Neural cell (in vitro differentiated cells): ENCODE measurements at regions not wholly inside any gene's neighbourhood (a gene's known extent, or its start where the extent isn't known, plus 50 kb on each side); places are given as distances from the start of the nearest gene placed in this dataset.

Experiments used
- H2AFZ ChIP-seq: fragments of 200-600, 300-800 bp; sonication (generic), shearing (Covaris generic); 2 replicates; pipeline ENCODE4 v1.6.0; 2014; ENCODE audit warnings: low read depth, mild to moderate bottlenecking, antibody characterized with exemption, low read length, moderate library complexity
- H3F3A ChIP-seq: fragments of 200-600 bp; shearing (Covaris generic); 2 replicates; pipeline ENCODE4 v1.6.1; 2016; ENCODE audit warnings: mild to moderate bottlenecking, moderate library complexity, mixed read lengths, antibody characterized with exemption, low read length; ENCODE audit not compliant: insufficient read depth, poor library complexity, severe bottlenecking
- H3K27ac ChIP-seq: fragments of 200-600, 300-800 bp; sonication (generic), shearing (Covaris generic); 2 replicates; pipeline ENCODE4 v1.5.1; 2014; ENCODE audit warnings: mild to moderate bottlenecking, low read length, moderate library complexity
- H3K27me3 ChIP-seq: fragments of 300-800, 200-600 bp; sonication (generic), shearing (Covaris generic); 2 replicates; pipeline ENCODE4 v1.6.0; 2014; ENCODE audit warnings: mild to moderate bottlenecking, low read depth, low read length, moderate library complexity; ENCODE audit not compliant: insufficient read depth
- H3K36me3 ChIP-seq: fragments of 300-800, 200-600 bp; sonication (generic), shearing (Covaris generic); 2 replicates; pipeline ENCODE4 v1.5.1; 2014; ENCODE audit warnings: mild to moderate bottlenecking, antibody characterized with exemption, low read length, moderate library complexity; ENCODE audit not compliant: insufficient read depth
- H3K4me2 ChIP-seq: fragments of 300-800, 200-600 bp; sonication (generic), shearing (Covaris generic); 2 replicates; pipeline ENCODE4 v1.6.0; 2014; ENCODE audit warnings: mild to moderate bottlenecking, low read length
- H3K4me3 ChIP-seq: fragments of 300-800, 200-600 bp; sonication (generic), shearing (Covaris generic); 2 replicates; pipeline ENCODE4 v1.5.1; 2014; ENCODE audit warnings: mild to moderate bottlenecking, low read length, moderate library complexity
- H3K79me2 ChIP-seq: fragments of 200-600 bp; shearing (Covaris generic); replicated peaks from 2 replicates; pipeline ENCODE4 v1.6.0; 2014; ENCODE audit warnings: mild to moderate bottlenecking, low read length, moderate library complexity; ENCODE audit not compliant: insufficient read depth
- H3K9ac ChIP-seq: fragments of 300-800, 200-600 bp; sonication (generic), shearing (Covaris generic); 2 replicates; pipeline ENCODE4 v1.6.1; 2016; ENCODE audit warnings: mild to moderate bottlenecking, low read length, mixed read lengths
- H3K9me2 ChIP-seq: fragments of 200-600 bp; shearing (Covaris generic); 2 replicates; pipeline ENCODE4 v1.6.1; 2016; ENCODE audit warnings: mild to moderate bottlenecking, low read length, mixed read lengths; ENCODE audit not compliant: insufficient read depth
- H3K9me3 ChIP-seq: fragments of 200-600, 300-800 bp; sonication (generic), shearing (Covaris generic); 2 replicates; pipeline ENCODE4 v1.6.1; 2016; ENCODE audit warnings: mild to moderate bottlenecking, mixed run types, low read length, moderate library complexity, mixed read lengths
- H4K20me1 ChIP-seq: fragments of 200-600 bp; shearing (Covaris generic); 2 replicates; pipeline ENCODE4 v1.6.1; 2016; ENCODE audit warnings: mild to moderate bottlenecking, mixed run types; ENCODE audit not compliant: insufficient read depth
- EP300 ChIP-seq: fragments of 450-650 bp; conservative IDR thresholded peaks from 2 replicates; pipeline ENCODE4 v1.6.1; 2014; ENCODE audit warnings: antibody characterized with exemption, mild to moderate bottlenecking, moderate library complexity; ENCODE audit not compliant: poor library complexity, severe bottlenecking
- EZH2 ChIP-seq: fragments of 200-600, 300-800 bp; shearing (Covaris generic), sonication (generic); IDR thresholded peaks from 2 replicates; pipeline ENCODE4 v1.6.1; 2014; ENCODE audit warnings: antibody characterized with exemption, low read length, borderline replicate concordance, mild to moderate bottlenecking; ENCODE audit not compliant: insufficient read depth, poor library complexity, severe bottlenecking
- MXI1 ChIP-seq: fragments of 450-650 bp; conservative IDR thresholded peaks from 2 replicates; pipeline ENCODE4 v1.6.1; 2014; ENCODE audit warnings: antibody characterized with exemption, mild to moderate bottlenecking; ENCODE audit not compliant: poor library complexity, severe bottlenecking
- POLR2AphosphoS5 ChIP-seq: IDR thresholded peaks from 2 replicates; pipeline ENCODE4 v1.6.1; 2012
- RAD21 ChIP-seq: fragments of 450-650 bp; conservative IDR thresholded peaks from 2 replicates; pipeline ENCODE4 v1.6.1; 2014; ENCODE audit warnings: antibody characterized with exemption, mild to moderate bottlenecking, moderate library complexity
- REST ChIP-seq: IDR thresholded peaks from 2 replicates; pipeline ENCODE4 v1.6.1; 2012; ENCODE audit warnings: borderline replicate concordance
- SMC3 ChIP-seq: fragments of 450-650 bp; conservative IDR thresholded peaks from 2 replicates; pipeline ENCODE4 v1.6.1; 2014; ENCODE audit warnings: antibody characterized with exemption, mild to moderate bottlenecking, moderate library complexity; ENCODE audit not compliant: poor library complexity
- TAF1 ChIP-seq: IDR thresholded peaks from 2 replicates; pipeline ENCODE4 v1.6.1; 2012; ENCODE audit warnings: low read depth
- TF ChIP-seq, protein P1 (sequence below): fragments of 450-650 bp; IDR thresholded peaks from 2 replicates; pipeline ENCODE4 v1.5.1; 2014; ENCODE audit warnings: antibody characterized with exemption, mild to moderate bottlenecking, moderate library complexity; ENCODE audit not compliant: poor library complexity, severe bottlenecking

- H3K9me3 ChIP-seq = no peaks in the 10 kb centered on the region
- no peak overlapping the region for H2AFZ ChIP-seq
- no peaks in the 10 kb centered on the region for H3F3A ChIP-seq
- H3K4me3 ChIP-seq = no peak overlapping the region
- no peak overlapping the region for H3K27ac ChIP-seq
- H3K36me3 ChIP-seq = no peaks in the 10 kb centered on the region
- no peaks in the 10 kb centered on the region for H3K9me2 ChIP-seq
- H4K20me1 ChIP-seq = no peaks in the 10 kb centered on the region
- no peaks in the 10 kb centered on the region for H3K27me3 ChIP-seq
- H3K79me2 ChIP-seq = no peaks in the 10 kb centered on the region
- no peak overlapping the region for H3K9ac ChIP-seq
- H3K4me2 ChIP-seq = no peak overlapping the region
- no peak for TF ChIP-seq POLR2AphosphoS5
- no peak for TF ChIP-seq RAD21
- no peak for TF ChIP-seq TAF1
- TF ChIP-seq, protein P1, sequence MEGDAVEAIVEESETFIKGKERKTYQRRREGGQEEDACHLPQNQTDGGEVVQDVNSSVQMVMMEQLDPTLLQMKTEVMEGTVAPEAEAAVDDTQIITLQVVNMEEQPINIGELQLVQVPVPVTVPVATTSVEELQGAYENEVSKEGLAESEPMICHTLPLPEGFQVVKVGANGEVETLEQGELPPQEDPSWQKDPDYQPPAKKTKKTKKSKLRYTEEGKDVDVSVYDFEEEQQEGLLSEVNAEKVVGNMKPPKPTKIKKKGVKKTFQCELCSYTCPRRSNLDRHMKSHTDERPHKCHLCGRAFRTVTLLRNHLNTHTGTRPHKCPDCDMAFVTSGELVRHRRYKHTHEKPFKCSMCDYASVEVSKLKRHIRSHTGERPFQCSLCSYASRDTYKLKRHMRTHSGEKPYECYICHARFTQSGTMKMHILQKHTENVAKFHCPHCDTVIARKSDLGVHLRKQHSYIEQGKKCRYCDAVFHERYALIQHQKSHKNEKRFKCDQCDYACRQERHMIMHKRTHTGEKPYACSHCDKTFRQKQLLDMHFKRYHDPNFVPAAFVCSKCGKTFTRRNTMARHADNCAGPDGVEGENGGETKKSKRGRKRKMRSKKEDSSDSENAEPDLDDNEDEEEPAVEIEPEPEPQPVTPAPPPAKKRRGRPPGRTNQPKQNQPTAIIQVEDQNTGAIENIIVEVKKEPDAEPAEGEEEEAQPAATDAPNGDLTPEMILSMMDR = no peak
- no peak for TF ChIP-seq EP300
These were observed 201.7 kb upstream of the KCTD7 start for GRCh38 chr7:66426996-66427395.

DNA sequence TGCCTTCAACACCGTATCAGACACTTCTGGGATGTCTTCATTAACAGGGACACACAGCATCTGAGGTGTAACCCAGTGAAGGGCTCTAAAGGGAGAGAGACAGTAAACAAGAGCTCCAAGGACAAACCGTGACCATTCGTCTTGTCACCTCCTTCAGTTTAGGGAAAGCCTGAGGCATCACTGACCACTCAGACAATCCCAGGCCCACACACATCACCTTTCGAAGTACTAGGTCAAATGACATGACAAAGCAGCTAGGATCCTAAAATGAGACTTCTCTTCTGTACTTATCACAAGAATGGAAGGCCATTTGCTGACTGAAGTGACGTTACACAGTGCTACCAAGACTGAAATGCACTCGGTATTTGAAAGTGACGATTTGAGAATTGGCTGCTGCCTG is 200.7 kb upstream of the KCTD7 start:
- H3K9me2 ChIP-seq = no peaks in the 10 kb centered on the region
- no peak overlapping the region for H2AFZ ChIP-seq
- H3K79me2 ChIP-seq = no peaks in the 10 kb centered on the region
- H3K36me3 ChIP-seq = no peaks in the 10 kb centered on the region
- no peaks in the 10 kb centered on the region for H3K9me3 ChIP-seq
- H3K9ac ChIP-seq = no peak overlapping the region
- no peak overlapping the region for H3K4me3 ChIP-seq
- H4K20me1 ChIP-seq = no peaks in the 10 kb centered on the region
- TF ChIP-seq MXI1 (no peak), TAF1 (no peak), POLR2AphosphoS5 (no peak)
- H3K27me3 ChIP-seq = no peaks in the 10 kb centered on the region
- H3K4me2 ChIP-seq = no peak overlapping the region
- H3K27ac ChIP-seq = no peak overlapping the region
- H3F3A ChIP-seq = no peaks in the 10 kb centered on the region

GRCh38 chr7:66429498-66430163 is 199.1 kb upstream of the KCTD7 start:
- Histone ChIP-seq H3K9me3 (no peaks in the 10 kb centered on the region), H3K36me3 (no peaks in the 10 kb centered on the region), H3K27me3 (no peaks in the 10 kb centered on the region), H3K79me2 (no peaks in the 10 kb centered on the region), H3K9ac (no peak overlapping the region), H3K27ac (no peak overlapping the region), H4K20me1 (no peaks in the 10 kb centered on the region), H3K4me2 (no peak overlapping the region), H2AFZ (no peak overlapping the region), H3K9me2 (no peaks in the 10 kb centered on the region), H3K4me3 (no peak overlapping the region), H3F3A (no peaks in the 10 kb centered on the region)
- no peak for TF ChIP-seq TAF1
- TF ChIP-seq, protein P1 = no peak
- TF ChIP-seq SMC3 = no peak
- TF ChIP-seq EZH2 = no peak
- TF ChIP-seq REST = no peak
- TF ChIP-seq RAD21 = no peak
- TF ChIP-seq POLR2AphosphoS5 = no peak
- TF ChIP-seq EP300 = no peak
- TF ChIP-seq MXI1 = no peak
